ENCODE measurements at regions not wholly inside any gene's neighbourhood (a gene's known extent, or its start where the extent isn't known, plus 50 kb on each side); places are given as distances from the start of the nearest gene placed in this dataset.
"Not testable (repeated sequence)": the region's sequence is repeated elsewhere in the genome, so short reads cannot be mapped to it uniquely, and the experiment has no call there.

DNA sequence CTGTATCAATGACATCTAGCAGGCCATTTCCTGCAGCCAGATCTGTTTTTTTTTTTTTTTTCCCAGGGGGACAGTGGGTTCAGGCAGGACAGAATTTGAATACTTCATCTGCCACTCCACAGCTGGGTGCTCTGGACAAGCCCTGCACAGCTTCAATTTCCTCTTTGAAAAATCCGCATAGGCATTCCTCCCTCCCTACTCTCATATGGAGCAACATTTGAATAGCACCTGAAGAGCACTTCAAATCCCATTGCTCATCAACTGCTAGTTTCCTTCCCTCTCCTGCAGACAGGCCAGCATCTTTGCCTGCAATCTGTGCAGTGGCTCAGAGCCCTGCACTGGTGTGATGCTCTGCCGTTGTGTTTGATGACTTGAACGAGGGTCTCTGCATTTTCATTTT, 326.3 kb downstream of the TSN start:
- Histone ChIP-seq H3K4me3 (ENCODE audit: low read depth, low read length) (no peak overlapping the region), H3K36me3 (ENCODE audit: control insufficient read depth, insufficient read depth, low read length) (no peaks in the 10 kb centered on the region), H3K27me3 (ENCODE audit: control insufficient read depth, insufficient read depth, low read length) (no peaks in the 10 kb centered on the region)
- no peak for DNase-seq (ENCODE audit: low read depth)
- TF ChIP-seq, protein P1, sequence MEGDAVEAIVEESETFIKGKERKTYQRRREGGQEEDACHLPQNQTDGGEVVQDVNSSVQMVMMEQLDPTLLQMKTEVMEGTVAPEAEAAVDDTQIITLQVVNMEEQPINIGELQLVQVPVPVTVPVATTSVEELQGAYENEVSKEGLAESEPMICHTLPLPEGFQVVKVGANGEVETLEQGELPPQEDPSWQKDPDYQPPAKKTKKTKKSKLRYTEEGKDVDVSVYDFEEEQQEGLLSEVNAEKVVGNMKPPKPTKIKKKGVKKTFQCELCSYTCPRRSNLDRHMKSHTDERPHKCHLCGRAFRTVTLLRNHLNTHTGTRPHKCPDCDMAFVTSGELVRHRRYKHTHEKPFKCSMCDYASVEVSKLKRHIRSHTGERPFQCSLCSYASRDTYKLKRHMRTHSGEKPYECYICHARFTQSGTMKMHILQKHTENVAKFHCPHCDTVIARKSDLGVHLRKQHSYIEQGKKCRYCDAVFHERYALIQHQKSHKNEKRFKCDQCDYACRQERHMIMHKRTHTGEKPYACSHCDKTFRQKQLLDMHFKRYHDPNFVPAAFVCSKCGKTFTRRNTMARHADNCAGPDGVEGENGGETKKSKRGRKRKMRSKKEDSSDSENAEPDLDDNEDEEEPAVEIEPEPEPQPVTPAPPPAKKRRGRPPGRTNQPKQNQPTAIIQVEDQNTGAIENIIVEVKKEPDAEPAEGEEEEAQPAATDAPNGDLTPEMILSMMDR (IDR thresholded peaks at IDR 0.05; ENCODE audit: insufficient read depth, low read length, poor library complexity, severe bottlenecking), result no peak

DNA sequence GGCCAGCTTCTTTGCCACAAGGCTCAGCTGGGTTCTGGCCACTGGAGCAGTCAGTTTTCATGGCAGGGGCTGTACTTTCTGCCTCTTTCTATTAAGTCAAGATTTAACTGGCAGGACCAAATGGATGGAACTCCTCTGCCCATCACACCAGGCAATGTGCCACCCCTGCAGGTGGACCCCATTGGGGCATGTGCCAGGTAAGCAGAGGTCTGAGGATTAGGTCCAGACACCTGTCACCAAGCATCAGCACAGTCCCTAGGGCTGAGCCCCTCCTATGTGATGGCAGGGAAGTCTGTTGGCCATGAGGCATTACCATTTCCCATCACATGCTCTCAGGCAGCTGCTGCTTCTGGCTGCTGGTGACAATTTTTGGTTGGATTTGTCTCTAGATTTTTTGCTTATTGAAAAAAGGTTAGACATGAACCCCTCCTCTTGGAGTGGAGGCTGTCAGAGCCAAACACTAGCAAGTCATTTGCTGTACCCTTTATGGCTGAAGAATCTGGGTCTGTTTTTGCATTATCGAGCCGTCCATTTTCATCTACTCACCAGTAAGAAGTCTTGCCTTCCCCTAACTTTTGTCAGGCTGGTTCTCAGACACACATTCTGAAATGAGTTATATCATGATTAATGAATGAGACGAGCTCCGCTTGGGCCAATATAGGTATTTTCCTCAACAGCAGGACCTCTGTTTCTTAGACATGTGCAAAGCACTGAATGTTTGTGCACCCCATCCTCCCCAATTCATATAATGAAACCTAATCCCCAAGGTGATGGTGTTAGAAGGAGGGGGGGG, 328.0 kb downstream of the TSN start:
- Histone ChIP-seq H3K4me3 (ENCODE audit: low read depth, low read length) (no peak overlapping the region), H3K27me3 (ENCODE audit: control insufficient read depth, insufficient read depth, low read length) (no peaks in the 10 kb centered on the region), H3K36me3 (ENCODE audit: control insufficient read depth, insufficient read depth, low read length) (no peaks in the 10 kb centered on the region)
- no peak for DNase-seq (ENCODE audit: low read depth)
- TF ChIP-seq, protein P1 (IDR thresholded peaks at IDR 0.05; ENCODE audit: insufficient read depth, low read length, poor library complexity, severe bottlenecking), result no peak

DNA sequence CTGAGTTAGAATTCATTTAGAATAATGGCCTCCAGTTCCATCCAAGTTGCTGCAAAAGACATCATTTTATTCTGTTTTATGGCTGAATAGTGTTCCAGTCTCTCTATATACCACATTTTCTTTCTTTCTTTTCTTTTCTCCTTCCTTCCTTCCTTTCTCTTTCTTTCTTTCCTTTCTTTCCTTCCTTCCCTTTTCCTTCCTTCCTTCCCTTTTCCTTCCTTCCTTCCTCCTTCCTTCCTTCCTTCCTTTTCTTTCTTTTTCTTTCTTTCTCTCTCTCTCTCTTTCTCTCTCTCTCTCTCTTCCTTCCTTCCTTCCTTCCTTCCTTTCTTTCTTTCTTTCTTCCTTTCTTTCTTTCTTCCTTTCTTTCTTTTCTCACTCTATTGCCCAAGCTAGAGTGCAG, 330.2 kb downstream of the TSN start:
- not testable (repeated sequence) for H3K36me3 ChIP-seq (ENCODE audit: control insufficient read depth, insufficient read depth, low read length); H3K4me3 ChIP-seq (ENCODE audit: low read depth, low read length); DNase-seq (ENCODE audit: low read depth); H3K27me3 ChIP-seq (ENCODE audit: control insufficient read depth, insufficient read depth, low read length)

DNA sequence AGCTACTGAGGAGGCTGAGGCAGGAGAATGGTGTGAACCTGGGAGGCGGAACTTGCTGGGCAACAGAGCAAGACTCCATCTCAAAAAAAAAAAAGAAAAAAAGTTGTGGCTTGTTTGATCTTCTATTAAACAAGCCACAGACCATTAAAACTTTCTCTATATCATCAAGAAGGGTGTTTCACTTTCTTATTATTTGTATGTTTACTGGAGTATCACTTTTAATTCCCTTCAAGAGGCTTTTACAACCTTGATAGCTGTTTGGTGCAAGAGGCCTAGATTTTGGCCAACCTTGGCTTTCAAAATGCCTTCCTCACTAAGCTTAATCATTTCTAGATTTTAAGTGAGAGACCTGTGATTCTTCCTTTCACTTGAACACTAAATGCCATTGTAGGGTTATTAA, 339.1 kb downstream of the TSN start:
- no peak for DNase-seq (ENCODE audit: low read depth)
- no peaks in the 10 kb centered on the region for H3K36me3 ChIP-seq (ENCODE audit: control insufficient read depth, insufficient read depth, low read length)
- H3K4me3 ChIP-seq (ENCODE audit: low read depth, low read length), result no peak overlapping the region
- no peaks in the 10 kb centered on the region for H3K27me3 ChIP-seq (ENCODE audit: control insufficient read depth, insufficient read depth, low read length)
- TF ChIP-seq, protein P1 (IDR thresholded peaks at IDR 0.05; ENCODE audit: insufficient read depth, low read length, poor library complexity, severe bottlenecking), result no peak

DNA sequence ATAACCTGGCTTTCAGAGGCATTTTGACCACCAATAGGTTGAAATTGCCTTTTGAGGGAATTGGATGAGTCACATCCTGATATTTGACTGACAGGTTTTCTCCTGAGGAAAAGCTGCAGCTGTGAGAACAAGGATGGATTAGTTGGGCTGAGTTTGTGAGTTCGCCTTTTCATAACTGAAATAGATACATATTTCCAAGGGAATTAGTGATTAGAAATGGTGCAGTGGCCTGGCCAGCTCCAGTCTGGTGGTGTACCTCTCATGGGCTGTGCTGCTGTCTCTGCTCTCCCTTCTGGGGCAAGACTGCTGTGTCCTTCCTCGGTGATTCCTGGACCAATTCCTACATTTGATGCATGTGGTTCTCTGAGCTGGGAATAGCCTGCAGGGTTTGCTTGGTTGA, 341.3 kb downstream of the TSN start:
- no peaks in the 10 kb centered on the region for H3K36me3 ChIP-seq (ENCODE audit: control insufficient read depth, insufficient read depth, low read length)
- H3K27me3 ChIP-seq (ENCODE audit: control insufficient read depth, insufficient read depth, low read length), result no peaks in the 10 kb centered on the region
- no peak overlapping the region for H3K4me3 ChIP-seq (ENCODE audit: low read depth, low read length)
- TF ChIP-seq, protein P1 (IDR thresholded peaks at IDR 0.05; ENCODE audit: insufficient read depth, low read length, poor library complexity, severe bottlenecking), result no peak
- no peak for DNase-seq (ENCODE audit: low read depth)

DNA sequence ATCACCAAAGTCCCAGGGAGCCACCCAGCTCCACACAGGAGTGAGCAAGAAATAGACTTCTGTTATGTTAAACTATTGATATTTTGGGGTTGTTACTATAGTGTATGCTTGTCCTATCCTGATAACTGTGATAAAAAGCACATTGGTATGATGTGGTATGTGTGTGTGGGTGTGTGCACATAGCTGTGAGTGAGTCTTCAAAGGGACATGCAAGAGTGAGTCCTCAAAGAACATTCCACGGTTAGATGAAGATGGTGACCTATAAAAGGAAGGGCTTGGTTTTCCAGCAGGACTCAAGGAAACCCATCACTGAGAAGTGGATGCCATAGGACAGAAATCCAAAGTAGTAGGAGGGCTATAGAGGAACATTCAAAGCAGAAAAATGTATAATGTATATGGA, 342.9 kb downstream of the TSN start:
- no peak for DNase-seq (ENCODE audit: low read depth)
- Histone ChIP-seq H3K4me3 (ENCODE audit: low read depth, low read length) (no peak overlapping the region), H3K27me3 (ENCODE audit: control insufficient read depth, insufficient read depth, low read length) (no peaks in the 10 kb centered on the region), H3K36me3 (ENCODE audit: control insufficient read depth, insufficient read depth, low read length) (no peaks in the 10 kb centered on the region)
- TF ChIP-seq, protein P1 (IDR thresholded peaks at IDR 0.05; ENCODE audit: insufficient read depth, low read length, poor library complexity, severe bottlenecking), result no peak
